Gastroesophageal sphincter (tissue), 4 donors: ENCODE measurements at regions not wholly inside any gene's neighbourhood (a gene's known extent, or its start where the extent isn't known, plus 50 kb on each side); places are given as distances from the start of the nearest gene placed in this dataset.

Source experiments
- ATAC-seq: fragments of 150-250 bp; one replicate; pipeline ENCODE4 v1.9.1; 2016; ENCODE audit warnings: mild to moderate bottlenecking, moderate library complexity
- H3K27ac ChIP-seq, 4 donors: fragments of 200-600 bp; sonication (generic) in 3 of 4; 1 replicate in 3 of 4; 2 replicates in 1 of 4; pipeline ENCODE4 v1.5.1; 2016 to 2019
- H3K27me3 ChIP-seq: fragments of 200-600 bp; sonication (generic); one replicate; pipeline ENCODE4 v1.5.1; 2019
- H3K36me3 ChIP-seq, 2 donors: fragments of 200-600 bp; sonication (generic); one replicate each; pipeline ENCODE4 v1.5.1; 2019; ENCODE audit warnings: control low read depth in 1 of 2
- H3K4me1 ChIP-seq, 3 donors: fragments of 200-600 bp; sonication (generic); 1 replicate in 2 of 3; 2 replicates in 1 of 3; pipeline ENCODE4 v1.5.1; 2016 to 2019; ENCODE audit warnings: control low read depth in 2 of 3
- H3K4me3 ChIP-seq, 2 donors: fragments of 200-600 bp; sonication (generic); one replicate each; pipeline ENCODE4 v1.5.1; 2019; ENCODE audit warnings: mild to moderate bottlenecking in 1 of 2, moderate library complexity in 1 of 2
- H3K9me3 ChIP-seq, 3 donors: fragments of 200-600 bp; sonication (generic); one replicate each; pipeline ENCODE4 v1.5.1; 2017 to 2019; ENCODE audit warnings: control low read depth in 2 of 3
- CTCF ChIP-seq, 4 experiments: fragments of 200-600 bp in 2 of 4; fragments of 450-650 bp in 2 of 4; sonication (generic) in 1 of 4; IDR thresholded peaks; one replicate each; pipeline ENCODE4 v1.5.1; 2017 to 2019; ENCODE audit warnings: antibody characterized with exemption in 4 of 4, mild to moderate bottlenecking in 2 of 4, moderate library complexity in 2 of 4
- EP300 ChIP-seq: sonication (generic); formaldehyde crosslinking; IDR thresholded peaks from one replicate; pipeline ENCODE4 v1.6.1; 2017; ENCODE audit warnings: antibody characterized with exemption, mild to moderate bottlenecking
- POLR2A ChIP-seq, 2 donors: fragments of 450-650 bp; IDR thresholded peaks; one replicate each; pipeline ENCODE4 v1.6.1; 2017; ENCODE audit warnings: antibody characterized with exemption in 2 of 2, mild to moderate bottlenecking in 2 of 2, moderate library complexity in 1 of 2
- POLR2AphosphoS5 ChIP-seq: sonication (generic); formaldehyde crosslinking; IDR thresholded peaks from one replicate; pipeline ENCODE4 v1.6.1; 2017; ENCODE audit warnings: antibody characterized with exemption
- WGBS, 2 donors: methylation state at CpG; one replicate each; pipeline ENCODE4 v1.1.5; 2018; ENCODE audit warnings: low coverage in 1 of 2; 5-methylcytosine and 5-hydroxymethylcytosine counted together

GRCh38 chr3:182731764-182732163 is 61.5 kb upstream of the ATP11B start:
- Histone ChIP-seq H3K36me3 (no peaks in the 10 kb centered on the region), H3K4me3 (no peak overlapping the region), H3K27ac (no peak overlapping the region), H3K4me1 (no peaks in the 10 kb centered on the region), H3K27me3 (peaks cover 11% of the 10 kb centered on the region), H3K9me3 (no peaks in the 10 kb centered on the region)
- no peak for ATAC-seq
- WGBS, 2 donors: 77 to 86% methylated on average over 3 of the region's 3 CpGs
- TF ChIP-seq CTCF (IDR thresholded peaks at IDR 0.05): no peak
- no peak for TF ChIP-seq POLR2A (IDR thresholded peaks at IDR 0.05)
- no peak for TF ChIP-seq EP300
- TF ChIP-seq POLR2AphosphoS5: no peak

- H3K36me3 ChIP-seq: no peaks in the 10 kb centered on the region
- no peaks in the 10 kb centered on the region for H3K9me3 ChIP-seq
- H3K27ac ChIP-seq: no peak overlapping the region
- no peak for ATAC-seq
- 71 to 84% methylated on average over 3 of the region's 5 CpGs for WGBS, 2 donors
- TF ChIP-seq POLR2A (IDR thresholded peaks at IDR 0.05): no peak
- no peak for TF ChIP-seq EP300
- TF ChIP-seq POLR2AphosphoS5: no peak
- TF ChIP-seq CTCF (IDR thresholded peaks at IDR 0.05): no peak
- no peak overlapping the region for H3K4me3 ChIP-seq
- no peaks in the 10 kb centered on the region for H3K4me1 ChIP-seq
- H3K27me3 ChIP-seq: peaks cover 11% of the 10 kb centered on the region
Observed at GRCh38 chr3:182732232-182733015, 60.9 kb upstream of the ATP11B start.

- Histone ChIP-seq H3K9me3 (no peaks in the 10 kb centered on the region), H3K27ac (no peak overlapping the region), H3K4me3 (no peak overlapping the region), H3K27me3 (peaks cover 20% of the 10 kb centered on the region), H3K4me1 (no peaks in the 10 kb centered on the region), H3K36me3 (no peaks in the 10 kb centered on the region)
- WGBS, 2 donors: 20 to 30% methylated on average over 2 of the region's 2 CpGs
- TF ChIP-seq EP300: no peak
- TF ChIP-seq CTCF (IDR thresholded peaks at IDR 0.05): no peak
- TF ChIP-seq POLR2A (IDR thresholded peaks at IDR 0.05): no peak
- TF ChIP-seq POLR2AphosphoS5: no peak
- no peak for ATAC-seq
Observed at GRCh38 chr3:182735672-182736071, 57.6 kb upstream of the ATP11B start.

GRCh38 chr3:182737825-182738224 is 55.5 kb upstream of the ATP11B start:
- Histone ChIP-seq H3K36me3 (no peaks in the 10 kb centered on the region), H3K9me3 (no peaks in the 10 kb centered on the region), H3K4me1 (no peaks in the 10 kb centered on the region), H3K4me3 (no peak overlapping the region), H3K27me3 (peaks cover 12% of the 10 kb centered on the region), H3K27ac (no peak overlapping the region)
- WGBS, 2 donors: 80% methylated on average over 2 of the region's 2 CpGs; no CpG with 5 or more reads in 1 of the 2 donors
- TF ChIP-seq CTCF (IDR thresholded peaks at IDR 0.05): no peak
- no peak for TF ChIP-seq EP300
- no peak for TF ChIP-seq POLR2AphosphoS5
- TF ChIP-seq POLR2A (IDR thresholded peaks at IDR 0.05): no peak
- ATAC-seq: no peak
